ENCODE measurements at regions not wholly inside any gene's neighbourhood (a gene's known extent, or its start where the extent isn't known, plus 50 kb on each side); places are given as distances from the start of the nearest gene placed in this dataset.

DNA sequence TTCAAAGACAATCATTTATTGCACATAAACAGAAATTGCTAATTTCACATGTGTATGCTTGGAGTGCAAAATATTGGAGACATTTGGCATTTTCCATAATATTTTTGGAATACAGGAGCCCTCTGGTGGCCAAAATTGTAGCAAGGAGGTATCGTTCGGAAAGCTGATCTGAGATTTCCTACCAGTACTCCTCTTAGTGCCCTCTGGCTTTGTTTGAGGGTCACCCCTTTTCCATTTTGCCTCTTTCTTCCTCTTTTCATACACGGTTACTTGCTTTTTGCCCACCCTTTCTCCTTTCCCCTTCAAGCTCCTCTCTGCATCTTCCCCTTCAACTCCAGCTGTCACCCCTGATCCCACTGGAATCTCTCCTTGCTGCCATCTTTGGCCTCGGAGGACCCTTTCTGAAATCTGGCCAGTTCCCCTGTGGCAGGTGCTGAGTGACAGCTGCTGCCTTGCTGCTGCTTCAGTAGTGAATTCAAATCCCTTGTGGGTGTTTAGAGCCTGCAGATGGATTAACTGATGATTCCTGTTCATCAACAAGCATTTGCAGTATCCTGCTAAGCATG, 164.6 kb upstream of the PARP11 start:
- Histone ChIP-seq H4K91ac (ENCODE audit: insufficient read depth, low read depth, low read length) (no peak overlapping the region), H3K4me2 (ENCODE audit: low read depth, low read length) (no peak overlapping the region), H3K56ac (ENCODE audit: extremely low read depth, insufficient read depth, low read length) (no peak overlapping the region), H3K4me1 (ENCODE audit: control insufficient read depth, insufficient read depth, low read length) (peaks cover 2% of the 10 kb centered on the region; the same call in 1 of the 2 replicates), H3K27me3 (ENCODE audit: control insufficient read depth, insufficient read depth, low read length) (peaks cover 27% of the 10 kb centered on the region), H3K4me3 (ENCODE audit: insufficient read depth, low read depth, low read length) (no peak overlapping the region), H2BK15ac (ENCODE audit: low read depth, low read length) (no peak overlapping the region), H3K18ac (ENCODE audit: low read depth, low read length) (no peak overlapping the region), H3K14ac (replicated peaks; ENCODE audit: low read depth, low read length) (no peak overlapping the region), H3K9me1 (ENCODE audit: insufficient read depth, low read length) (no peaks in the 10 kb centered on the region), H2BK120ac (ENCODE audit: low read depth, low read length) (no peak overlapping the region), H2AK5ac (ENCODE audit: low read depth, low read length) (no peak overlapping the region), H3K36me3 (ENCODE audit: control insufficient read depth, insufficient read depth, low read length) (no peaks in the 10 kb centered on the region), H3K9me3 (ENCODE audit: control insufficient read depth, insufficient read depth, low read length) (no peaks in the 10 kb centered on the region), H3K4ac (ENCODE audit: low read depth, low read length) (no peak overlapping the region), H3K27ac (ENCODE audit: insufficient read depth, low read length) (no peak overlapping the region), H3K23ac (ENCODE audit: low read depth, low read length) (no peak overlapping the region), H3K79me1 (ENCODE audit: low read depth in 1 of 2, low read length in 2 of 2) (no peaks in the 10 kb centered on the region), H4K5ac (ENCODE audit: low read depth, low read length) (no peak overlapping the region), H3K9ac (ENCODE audit: low read depth, low read length) (no peak overlapping the region), H4K8ac (ENCODE audit: low read depth in 2 of 2, low read length in 2 of 2) (no peak overlapping the region), H2AK9ac (replicated peaks; ENCODE audit: low read depth, low read length, poor library complexity) (no peak overlapping the region), H4K20me1 (ENCODE audit: insufficient read depth, low read length) (no peaks in the 10 kb centered on the region), H2BK20ac (ENCODE audit: low read depth, low read length) (no peak overlapping the region), H2AFZ (replicated peaks; ENCODE audit: low read length, poor library complexity) (no peak overlapping the region), H2BK5ac (ENCODE audit: low read depth, low read length, poor library complexity, severe bottlenecking) (no peak overlapping the region)
- CTCF ChIA-PET = interaction anchor here (0.5 to 5.2 kb wide), 10 partner anchors 13 to 239 kb away, joined by 3 to 45 read pairs (median 4); no protein-coding TSS in a partner anchor
- POLR2A ChIA-PET (ENCODE audit: unreplicated experiment) = no interaction called here
- no TSS peak for BruUV-seq (replicated peaks)
- in situ Hi-C loops (cut with MboI; ENCODE audit: low sequenced_read_pairs) = loop anchor here (5.0 kb wide), 1 partner anchor 151 kb away; no protein-coding TSS in a partner anchor
- WGBS, 2 experiments (ENCODE audit: extremely low coverage in 2 of 2, insufficient read length in 1 of 2) = no CpG with 5 or more reads among the region's 4 CpGs
- TF ChIP-seq MAZ (IDR thresholded peaks at IDR 0.05; ENCODE audit: borderline replicate concordance, low read depth, low read length) = no peak
- peak; percentile 63 for TF ChIP-seq RAD21 (IDR thresholded peaks at IDR 0.05; ENCODE audit: low read length)
- peak; percentile 85 for TF ChIP-seq SMC3 (IDR thresholded peaks at IDR 0.05; ENCODE audit: low read depth, low read length)
- TF ChIP-seq RCOR1 (IDR thresholded peaks at IDR 0.05; ENCODE audit: insufficient replicate concordance, low read length) = no peak
- no peak for TF ChIP-seq NFE2L2 (IDR thresholded peaks at IDR 0.05; ENCODE audit: low read depth, low read length)
- TF ChIP-seq, protein P1, sequence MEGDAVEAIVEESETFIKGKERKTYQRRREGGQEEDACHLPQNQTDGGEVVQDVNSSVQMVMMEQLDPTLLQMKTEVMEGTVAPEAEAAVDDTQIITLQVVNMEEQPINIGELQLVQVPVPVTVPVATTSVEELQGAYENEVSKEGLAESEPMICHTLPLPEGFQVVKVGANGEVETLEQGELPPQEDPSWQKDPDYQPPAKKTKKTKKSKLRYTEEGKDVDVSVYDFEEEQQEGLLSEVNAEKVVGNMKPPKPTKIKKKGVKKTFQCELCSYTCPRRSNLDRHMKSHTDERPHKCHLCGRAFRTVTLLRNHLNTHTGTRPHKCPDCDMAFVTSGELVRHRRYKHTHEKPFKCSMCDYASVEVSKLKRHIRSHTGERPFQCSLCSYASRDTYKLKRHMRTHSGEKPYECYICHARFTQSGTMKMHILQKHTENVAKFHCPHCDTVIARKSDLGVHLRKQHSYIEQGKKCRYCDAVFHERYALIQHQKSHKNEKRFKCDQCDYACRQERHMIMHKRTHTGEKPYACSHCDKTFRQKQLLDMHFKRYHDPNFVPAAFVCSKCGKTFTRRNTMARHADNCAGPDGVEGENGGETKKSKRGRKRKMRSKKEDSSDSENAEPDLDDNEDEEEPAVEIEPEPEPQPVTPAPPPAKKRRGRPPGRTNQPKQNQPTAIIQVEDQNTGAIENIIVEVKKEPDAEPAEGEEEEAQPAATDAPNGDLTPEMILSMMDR (conservative IDR thresholded peaks at IDR 0.05; ENCODE audit: low read depth, low read length) = peak; percentile 79
- TF ChIP-seq, protein P2, sequence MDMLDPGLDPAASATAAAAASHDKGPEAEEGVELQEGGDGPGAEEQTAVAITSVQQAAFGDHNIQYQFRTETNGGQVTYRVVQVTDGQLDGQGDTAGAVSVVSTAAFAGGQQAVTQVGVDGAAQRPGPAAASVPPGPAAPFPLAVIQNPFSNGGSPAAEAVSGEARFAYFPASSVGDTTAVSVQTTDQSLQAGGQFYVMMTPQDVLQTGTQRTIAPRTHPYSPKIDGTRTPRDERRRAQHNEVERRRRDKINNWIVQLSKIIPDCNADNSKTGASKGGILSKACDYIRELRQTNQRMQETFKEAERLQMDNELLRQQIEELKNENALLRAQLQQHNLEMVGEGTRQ (IDR thresholded peaks at IDR 0.05; ENCODE audit: low read depth, low read length) = no peak
- intact Hi-C loops (cut with micrococcal nuclease) = loop anchor here (1.0 to 5.0 kb wide), 4 partner anchors 43 to 736 kb away; no protein-coding TSS in a partner anchor
- dilution Hi-C loops (cut with HindIII; ENCODE audit: low sequenced_read_pairs, unreplicated experiment) = no loop called here
- DNase-seq (peak; percentile 44), ATAC-seq (ENCODE audit: low read depth) (peak; percentile 59)

Measured in IMR-90 (cell line).